Memory B cell (primary cell): ENCODE measurements at regions not wholly inside any gene's neighbourhood (a gene's known extent, or its start where the extent isn't known, plus 50 kb on each side); places are given as distances from the start of the nearest gene placed in this dataset.

ENCODE experiments used
- ATAC-seq: fragments of 150-1000 bp; cut with Tn5 transposase; 2 replicates; pipeline ENCODE4 v1.10.0; 2021; ENCODE audit warnings: low read depth, mild to moderate bottlenecking, moderate library complexity
- DNase-seq, 2 donors: peaks; one replicate each; pipeline ENCODE4 v3.0.0; 2022; ENCODE audit warnings: low spot score in 2 of 2
- H3K27ac Mint-ChIP-seq: one replicate; pipeline ENCODE4 v1.8.0; 2022; ENCODE audit warnings: mild to moderate bottlenecking, moderate library complexity, mixed read lengths
- H3K27me3 Mint-ChIP-seq: one replicate; pipeline ENCODE4 v1.8.0; 2022; ENCODE audit warnings: mixed read lengths
- H3K36me3 Mint-ChIP-seq: one replicate; pipeline ENCODE4 v1.8.0; 2022; ENCODE audit warnings: mild to moderate bottlenecking, mixed read lengths
- H3K4me1 Mint-ChIP-seq: one replicate; pipeline ENCODE4 v1.8.0; 2022; ENCODE audit warnings: mixed read lengths
- H3K4me3 Mint-ChIP-seq: one replicate; pipeline ENCODE4 v1.8.0; 2022; ENCODE audit warnings: mild to moderate bottlenecking, moderate library complexity, mixed read lengths
- H3K9me3 Mint-ChIP-seq: one replicate; pipeline ENCODE4 v1.8.0; 2022; ENCODE audit warnings: mixed read lengths

DNA sequence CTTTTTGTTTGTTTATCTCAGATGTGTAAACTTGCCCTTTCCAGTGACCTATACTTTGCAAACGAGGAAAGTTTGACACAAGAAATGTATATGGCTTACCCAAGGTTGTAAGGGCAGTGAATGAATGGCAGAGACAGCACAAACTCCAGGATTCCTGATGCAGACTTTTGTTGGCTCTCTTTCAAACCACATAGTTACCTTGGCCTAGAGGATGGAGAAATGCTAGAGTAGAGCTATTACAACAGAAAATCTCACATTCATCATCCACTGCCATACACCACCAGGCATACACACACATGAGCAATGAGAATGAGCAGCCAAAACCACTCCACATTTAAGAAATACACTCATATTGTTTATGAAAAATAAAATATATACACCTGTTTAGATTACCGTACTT lies 387.0 kb downstream of the TLR4 start:
- Mint-ChIP-seq H3K9me3 (no peaks in the 10 kb centered on the region), H3K4me1 (peaks cover 10% of the 10 kb centered on the region), H3K27me3 (no peaks in the 10 kb centered on the region), H3K4me3 (no peak overlapping the region), H3K27ac (no peak overlapping the region), H3K36me3 (no peaks in the 10 kb centered on the region)
- ATAC-seq (no peak), DNase-seq (no peak)

GRCh38 chr9:118091711-118092500 lies 387.7 kb downstream of the TLR4 start:
- no peak overlapping the region for H3K4me3 Mint-ChIP-seq
- no peaks in the 10 kb centered on the region for H3K27me3 Mint-ChIP-seq
- H3K36me3 Mint-ChIP-seq: no peaks in the 10 kb centered on the region
- peaks cover 10% of the 10 kb centered on the region for H3K4me1 Mint-ChIP-seq
- ATAC-seq: no peak
- H3K9me3 Mint-ChIP-seq: no peaks in the 10 kb centered on the region
- no peak for DNase-seq
- no peak overlapping the region for H3K27ac Mint-ChIP-seq

GRCh38 chr9:118094387-118094786 lies 390.2 kb downstream of the TLR4 start:
- H3K36me3 Mint-ChIP-seq: no peaks in the 10 kb centered on the region
- no peaks in the 10 kb centered on the region for H3K27me3 Mint-ChIP-seq
- ATAC-seq (peak; percentile 24), DNase-seq (no peak)
- H3K4me3 Mint-ChIP-seq: no peak overlapping the region
- peaks cover 6% of the 10 kb centered on the region for H3K4me1 Mint-ChIP-seq
- no peak overlapping the region for H3K27ac Mint-ChIP-seq
- H3K9me3 Mint-ChIP-seq: no peaks in the 10 kb centered on the region

- H3K9me3 Mint-ChIP-seq: no peaks in the 10 kb centered on the region
- no peak overlapping the region for H3K27ac Mint-ChIP-seq
- no peak for ATAC-seq
Observed at GRCh38 chr9:118100529-118101419, 396.6 kb downstream of the TLR4 start.

DNA sequence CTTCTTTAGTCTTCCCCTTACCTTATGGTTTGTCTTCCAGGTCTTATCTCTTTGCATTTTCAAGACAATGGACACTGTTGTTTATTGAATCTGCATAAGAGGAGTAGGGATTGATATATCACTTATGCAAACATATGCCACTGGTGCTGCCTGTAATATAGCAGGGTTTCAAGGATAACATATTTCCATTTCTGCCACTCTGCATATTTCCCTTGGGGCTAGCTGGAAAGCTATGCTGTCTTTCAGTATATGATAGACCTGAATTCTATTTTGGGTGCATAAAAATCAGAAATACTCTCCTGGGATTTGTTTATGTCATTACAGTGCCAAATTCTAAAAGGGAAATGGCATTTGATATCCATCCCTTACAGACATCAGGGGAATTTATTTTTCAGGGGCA lies 400.2 kb downstream of the TLR4 start:
- peaks cover 6% of the 10 kb centered on the region for H3K27me3 Mint-ChIP-seq
- ATAC-seq: no peak
- H3K4me3 Mint-ChIP-seq: no peak overlapping the region
- no peaks in the 10 kb centered on the region for H3K9me3 Mint-ChIP-seq
- peaks cover 2% of the 10 kb centered on the region for H3K4me1 Mint-ChIP-seq
- no peak for DNase-seq
- no peak overlapping the region for H3K27ac Mint-ChIP-seq
- no peaks in the 10 kb centered on the region for H3K36me3 Mint-ChIP-seq

More at GRCh38 chr9:118100529-118101419, 396.6 kb downstream of the TLR4 start:
- Mint-ChIP-seq H3K4me3 (no peak overlapping the region), H3K27me3 (peaks cover 5% of the 10 kb centered on the region), H3K36me3 (no peaks in the 10 kb centered on the region), H3K4me1 (no peaks in the 10 kb centered on the region)
- DNase-seq: no peak

DNA sequence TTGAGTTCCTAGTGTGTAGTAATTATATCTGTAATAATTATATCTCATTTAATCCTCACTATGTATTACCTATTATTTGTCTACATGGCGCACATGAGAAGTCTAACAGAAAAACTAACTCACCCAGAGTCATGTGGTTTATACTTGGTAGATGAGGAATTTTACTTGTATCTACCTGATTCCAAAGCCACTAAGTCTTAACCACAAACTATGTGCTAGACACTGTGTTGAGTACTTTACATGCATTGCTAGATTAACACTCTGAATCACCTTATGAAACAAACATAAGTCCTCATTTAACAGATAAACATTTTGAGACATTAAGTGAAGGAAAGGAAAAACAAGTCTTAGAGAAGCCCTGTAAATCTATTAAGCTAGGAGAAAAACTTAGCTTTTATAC lies 404.8 kb downstream of the TLR4 start:
- DNase-seq: no peak
- Mint-ChIP-seq H3K27me3 (peaks cover 5% of the 10 kb centered on the region), H3K9me3 (no peaks in the 10 kb centered on the region), H3K27ac (no peak overlapping the region), H3K4me3 (no peak overlapping the region), H3K36me3 (no peaks in the 10 kb centered on the region), H3K4me1 (peaks cover 2% of the 10 kb centered on the region)
- no peak for ATAC-seq

DNA sequence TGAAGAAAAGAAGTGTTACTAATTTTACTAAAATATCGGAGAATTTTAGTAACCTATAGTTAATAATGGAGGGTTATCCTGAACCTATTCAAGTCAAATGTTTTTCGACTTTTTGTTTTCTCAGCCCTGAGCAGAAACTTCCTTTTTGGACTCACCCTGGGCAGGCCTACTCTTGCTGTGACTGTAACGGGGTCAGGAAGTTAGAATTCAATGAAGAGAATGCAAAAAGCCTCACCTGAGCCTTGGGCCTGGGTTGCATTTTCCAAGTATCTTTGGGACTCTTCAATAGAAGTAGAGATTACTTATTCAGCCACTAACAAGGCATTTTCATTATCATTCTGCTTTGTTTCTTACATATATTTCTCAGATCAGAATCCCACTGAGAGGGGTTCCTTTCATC lies 405.3 kb downstream of the TLR4 start:
- Mint-ChIP-seq H3K27me3 (peaks cover 3% of the 10 kb centered on the region), H3K9me3 (no peaks in the 10 kb centered on the region), H3K27ac (no peak overlapping the region), H3K4me1 (peaks cover 2% of the 10 kb centered on the region), H3K36me3 (no peaks in the 10 kb centered on the region), H3K4me3 (no peak overlapping the region)
- DNase-seq (no peak), ATAC-seq (no peak)

- Mint-ChIP-seq H3K27me3 (no peaks in the 10 kb centered on the region), H3K4me1 (no peaks in the 10 kb centered on the region), H3K36me3 (no peaks in the 10 kb centered on the region), H3K27ac (no peak overlapping the region), H3K4me3 (no peak overlapping the region), H3K9me3 (no peaks in the 10 kb centered on the region)
- no peak for DNase-seq
- ATAC-seq: no peak
Observed at GRCh38 chr9:118121361-118121760, 417.2 kb downstream of the TLR4 start.

GRCh38 chr9:118128313-118128712 lies 424.1 kb downstream of the TLR4 start:
- Mint-ChIP-seq H3K9me3 (peaks cover 7% of the 10 kb centered on the region), H3K4me1 (no peaks in the 10 kb centered on the region), H3K36me3 (no peaks in the 10 kb centered on the region)

GRCh38 chr9:118129541-118129940 lies 425.3 kb downstream of the TLR4 start:
- H3K4me3 Mint-ChIP-seq: no peak overlapping the region
- ATAC-seq: no peak
- H3K9me3 Mint-ChIP-seq: peaks cover 7% of the 10 kb centered on the region
- peaks cover 1% of the 10 kb centered on the region for H3K27me3 Mint-ChIP-seq
- H3K36me3 Mint-ChIP-seq: no peaks in the 10 kb centered on the region
- H3K27ac Mint-ChIP-seq: no peak overlapping the region
- no peaks in the 10 kb centered on the region for H3K4me1 Mint-ChIP-seq
- DNase-seq: no peak

More at GRCh38 chr9:118128313-118128712, 424.1 kb downstream of the TLR4 start:
- ATAC-seq (no peak), DNase-seq (no peak)
- H3K27ac Mint-ChIP-seq: no peak overlapping the region
- H3K4me3 Mint-ChIP-seq: no peak overlapping the region
- H3K27me3 Mint-ChIP-seq: peaks cover 1% of the 10 kb centered on the region

GRCh38 chr9:118148990-118149389 lies 444.8 kb downstream of the TLR4 start:
- ATAC-seq (no peak), DNase-seq (no peak)
- H3K27ac Mint-ChIP-seq: no peak overlapping the region
- H3K27me3 Mint-ChIP-seq: peaks cover 2% of the 10 kb centered on the region
- peaks cover 1% of the 10 kb centered on the region for H3K9me3 Mint-ChIP-seq
- no peaks in the 10 kb centered on the region for H3K36me3 Mint-ChIP-seq
- H3K4me3 Mint-ChIP-seq: no peak overlapping the region
- H3K4me1 Mint-ChIP-seq: no peaks in the 10 kb centered on the region

- DNase-seq (no peak), ATAC-seq (no peak)
- no peaks in the 10 kb centered on the region for H3K36me3 Mint-ChIP-seq
- H3K27me3 Mint-ChIP-seq: peaks cover 4% of the 10 kb centered on the region
- no peaks in the 10 kb centered on the region for H3K9me3 Mint-ChIP-seq
- no peaks in the 10 kb centered on the region for H3K4me1 Mint-ChIP-seq
- no peak overlapping the region for H3K4me3 Mint-ChIP-seq
- no peak overlapping the region for H3K27ac Mint-ChIP-seq
Observed at GRCh38 chr9:118156846-118157245, 452.6 kb downstream of the TLR4 start.

- H3K4me3 Mint-ChIP-seq: no peak overlapping the region
- no peak overlapping the region for H3K27ac Mint-ChIP-seq
- ATAC-seq (no peak), DNase-seq (no peak)
- no peaks in the 10 kb centered on the region for H3K36me3 Mint-ChIP-seq
- H3K9me3 Mint-ChIP-seq: no peaks in the 10 kb centered on the region
- peaks cover 12% of the 10 kb centered on the region for H3K27me3 Mint-ChIP-seq
- no peaks in the 10 kb centered on the region for H3K4me1 Mint-ChIP-seq
Observed at GRCh38 chr9:118162716-118163115, 458.5 kb downstream of the TLR4 start.

DNA sequence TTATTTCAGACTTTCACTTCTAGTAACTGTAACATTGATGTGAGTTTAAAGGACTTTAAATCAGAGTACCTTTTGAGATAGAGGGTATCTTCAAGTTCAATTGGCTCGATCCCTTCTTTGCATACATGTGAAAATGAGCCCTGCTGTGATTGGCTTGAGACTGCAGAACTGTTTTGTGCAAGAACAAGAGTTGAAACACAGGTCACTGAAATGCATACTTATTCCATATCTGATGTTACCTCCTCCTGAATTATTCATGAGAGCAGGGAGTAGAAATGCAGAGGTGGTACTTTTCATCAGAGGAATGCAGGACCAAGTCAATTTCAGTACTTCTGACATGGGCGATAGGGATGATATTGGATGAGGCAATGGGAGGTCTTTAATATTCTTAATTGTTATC lies 459.5 kb downstream of the TLR4 start:
- Mint-ChIP-seq H3K36me3 (no peaks in the 10 kb centered on the region), H3K27me3 (peaks cover 12% of the 10 kb centered on the region), H3K4me3 (no peak overlapping the region), H3K27ac (no peak overlapping the region), H3K4me1 (no peaks in the 10 kb centered on the region), H3K9me3 (no peaks in the 10 kb centered on the region)
- ATAC-seq: no peak
- DNase-seq: no peak
